ENCODE measurements at regions not wholly inside any gene's neighbourhood (a gene's known extent, or its start where the extent isn't known, plus 50 kb on each side); places are given as distances from the start of the nearest gene placed in this dataset.

DNA sequence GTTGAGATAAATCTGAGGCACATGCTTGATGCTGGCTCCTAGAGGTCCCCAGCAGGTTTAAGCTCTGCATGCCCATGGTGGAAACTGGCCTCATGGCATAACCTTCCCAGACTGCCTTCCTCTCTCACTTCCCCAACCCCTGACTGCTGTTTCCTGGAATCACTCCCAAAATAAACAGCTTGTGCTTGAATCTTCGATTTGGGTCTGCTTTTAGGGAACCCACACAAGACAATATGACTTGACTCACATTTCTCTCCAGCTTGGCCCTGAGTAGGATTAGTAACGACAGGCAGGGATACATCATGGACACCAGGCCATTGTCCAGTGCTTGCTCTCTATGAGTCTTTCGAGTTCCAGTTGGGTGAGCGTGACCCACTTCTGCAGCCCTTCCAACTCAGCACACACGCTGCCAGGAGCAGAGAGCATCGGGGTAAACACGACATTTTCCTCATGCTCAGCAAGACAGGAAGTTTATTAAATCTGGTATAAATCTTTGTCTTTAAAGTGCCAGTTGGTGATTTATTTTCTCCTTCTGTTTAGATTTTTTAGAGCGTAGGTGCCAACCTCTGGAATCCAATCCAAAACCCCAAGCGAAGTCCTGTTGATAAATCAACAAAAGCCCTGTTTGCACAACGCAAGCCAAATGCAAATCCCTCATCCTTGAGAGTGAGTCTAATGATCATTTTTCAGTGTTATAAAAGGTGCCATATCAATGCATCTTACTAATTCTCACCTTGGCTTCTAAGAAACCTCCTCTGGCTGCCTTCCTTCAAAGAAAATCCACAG, 135.0 kb downstream of the FOXA2 start:
- Mint-ChIP-seq H3K4me3 (no peak overlapping the region), H3K9me3 (no peaks in the 10 kb centered on the region), H3K4me1 (no peaks in the 10 kb centered on the region), H3K36me3 (ENCODE audit: low read depth) (no peaks in the 10 kb centered on the region), H3K27me3 (ENCODE audit: low read depth) (peaks cover 98% of the 10 kb centered on the region), H3K27ac (ENCODE audit: unreplicated experiment) (no peak overlapping the region)
- TF ChIP-seq, protein P1, sequence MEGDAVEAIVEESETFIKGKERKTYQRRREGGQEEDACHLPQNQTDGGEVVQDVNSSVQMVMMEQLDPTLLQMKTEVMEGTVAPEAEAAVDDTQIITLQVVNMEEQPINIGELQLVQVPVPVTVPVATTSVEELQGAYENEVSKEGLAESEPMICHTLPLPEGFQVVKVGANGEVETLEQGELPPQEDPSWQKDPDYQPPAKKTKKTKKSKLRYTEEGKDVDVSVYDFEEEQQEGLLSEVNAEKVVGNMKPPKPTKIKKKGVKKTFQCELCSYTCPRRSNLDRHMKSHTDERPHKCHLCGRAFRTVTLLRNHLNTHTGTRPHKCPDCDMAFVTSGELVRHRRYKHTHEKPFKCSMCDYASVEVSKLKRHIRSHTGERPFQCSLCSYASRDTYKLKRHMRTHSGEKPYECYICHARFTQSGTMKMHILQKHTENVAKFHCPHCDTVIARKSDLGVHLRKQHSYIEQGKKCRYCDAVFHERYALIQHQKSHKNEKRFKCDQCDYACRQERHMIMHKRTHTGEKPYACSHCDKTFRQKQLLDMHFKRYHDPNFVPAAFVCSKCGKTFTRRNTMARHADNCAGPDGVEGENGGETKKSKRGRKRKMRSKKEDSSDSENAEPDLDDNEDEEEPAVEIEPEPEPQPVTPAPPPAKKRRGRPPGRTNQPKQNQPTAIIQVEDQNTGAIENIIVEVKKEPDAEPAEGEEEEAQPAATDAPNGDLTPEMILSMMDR (conservative IDR thresholded peaks at IDR 0.05), result no peak
- DNase-seq (ENCODE audit: low read depth, low spot score), result no peak

DNA sequence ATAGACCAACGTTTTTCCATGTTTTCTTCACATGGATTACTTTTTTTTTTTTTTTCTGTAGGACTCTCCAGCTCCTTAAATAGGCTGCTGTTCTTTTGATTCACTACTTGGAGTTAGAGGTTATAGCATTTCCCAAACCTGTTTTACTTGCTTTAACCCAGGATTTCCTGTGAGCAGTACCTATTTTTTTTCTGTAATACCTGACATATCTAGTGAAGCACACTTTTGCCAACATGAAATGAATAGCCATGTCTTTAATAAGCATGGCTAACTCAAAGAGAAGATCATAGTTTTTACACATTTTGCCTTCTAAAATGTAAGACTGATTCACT, 137.0 kb downstream of the FOXA2 start:
- no peaks in the 10 kb centered on the region for H3K4me1 Mint-ChIP-seq
- H3K36me3 Mint-ChIP-seq (ENCODE audit: low read depth), result no peaks in the 10 kb centered on the region
- no peak overlapping the region for H3K27ac Mint-ChIP-seq (ENCODE audit: unreplicated experiment)
- H3K27me3 Mint-ChIP-seq (ENCODE audit: low read depth), result peaks cover 94% of the 10 kb centered on the region
- H3K4me3 Mint-ChIP-seq, result no peak overlapping the region
- no peaks in the 10 kb centered on the region for H3K9me3 Mint-ChIP-seq
- no peak for DNase-seq (ENCODE audit: low read depth, low spot score)
- TF ChIP-seq, protein P1 (conservative IDR thresholded peaks at IDR 0.05), result no peak

DNA sequence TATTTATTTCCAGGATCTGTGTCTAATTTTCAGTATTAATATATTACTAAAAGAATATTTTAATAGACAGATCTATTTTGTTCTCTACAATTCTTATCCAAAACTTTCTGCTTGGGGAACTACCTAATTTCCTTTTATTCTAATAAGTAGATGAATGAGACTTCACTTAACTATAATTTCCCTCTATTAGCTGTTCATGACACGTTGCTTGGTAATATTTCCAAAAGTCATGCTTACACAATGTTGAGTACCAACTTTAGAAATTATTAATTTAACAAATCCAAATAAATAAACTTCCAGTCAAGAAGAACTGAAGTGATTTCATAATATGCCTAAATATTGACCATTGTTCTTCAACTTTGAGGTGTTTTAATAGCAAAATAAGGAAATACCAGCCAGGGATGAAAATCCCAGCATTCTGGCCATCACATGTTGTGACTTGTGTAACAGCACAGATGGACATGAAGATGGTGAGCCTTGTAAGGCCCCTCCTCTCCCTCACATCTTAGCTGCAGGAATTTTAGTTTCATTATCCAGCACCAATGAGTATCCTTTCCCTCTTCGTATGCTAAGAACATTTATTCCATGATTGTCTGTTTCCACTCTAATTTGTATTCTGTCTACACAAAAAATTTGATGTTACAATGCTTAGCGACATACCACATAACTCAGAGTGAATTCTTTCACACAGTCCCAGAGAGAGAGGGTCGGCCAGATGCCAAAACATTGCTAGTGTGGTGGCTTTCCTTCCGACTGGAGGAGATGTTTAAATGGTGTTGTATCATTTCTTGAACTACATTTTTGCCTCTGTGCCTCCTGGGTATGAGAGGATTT, 137.5 kb downstream of the FOXA2 start:
- H3K36me3 Mint-ChIP-seq (ENCODE audit: low read depth), result no peaks in the 10 kb centered on the region
- H3K4me3 Mint-ChIP-seq, result no peak overlapping the region

DNA sequence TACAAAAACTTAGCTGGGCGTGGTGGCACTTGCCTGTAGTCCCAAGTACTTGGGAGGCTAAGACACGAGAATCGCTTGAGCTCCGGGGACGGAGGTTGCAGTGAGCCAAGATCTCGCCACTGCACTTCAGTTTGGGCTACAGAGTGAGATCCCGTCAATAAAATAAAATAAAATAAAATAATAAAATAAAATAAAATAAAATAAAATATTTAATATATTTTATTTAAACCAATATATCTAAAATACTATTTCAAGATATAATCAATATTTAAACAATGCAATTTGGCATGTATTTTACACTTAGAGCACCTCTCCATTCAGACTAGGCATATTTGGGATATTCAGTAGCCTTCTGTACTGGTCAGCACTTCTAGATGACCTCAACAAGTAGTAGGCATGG, 142.1 kb downstream of the FOXA2 start:
- Mint-ChIP-seq H3K36me3 (ENCODE audit: low read depth) (no peaks in the 10 kb centered on the region), H3K4me1 (no peaks in the 10 kb centered on the region), H3K4me3 (no peak overlapping the region), H3K27ac (ENCODE audit: unreplicated experiment) (no peak overlapping the region), H3K9me3 (no peaks in the 10 kb centered on the region), H3K27me3 (ENCODE audit: low read depth) (peaks cover 88% of the 10 kb centered on the region)
- TF ChIP-seq, protein P1 (conservative IDR thresholded peaks at IDR 0.05), result no peak
- no peak for DNase-seq (ENCODE audit: low read depth, low spot score)

More for the DNA sequence above, 137.5 kb downstream of the FOXA2 start:
- no peaks in the 10 kb centered on the region for H3K9me3 Mint-ChIP-seq
- no peak for DNase-seq (ENCODE audit: low read depth, low spot score)
- H3K27me3 Mint-ChIP-seq (ENCODE audit: low read depth), result peaks cover 93% of the 10 kb centered on the region
- no peak overlapping the region for H3K27ac Mint-ChIP-seq (ENCODE audit: unreplicated experiment)
- H3K4me1 Mint-ChIP-seq, result no peaks in the 10 kb centered on the region
- TF ChIP-seq, protein P1 (conservative IDR thresholded peaks at IDR 0.05), result no peak

DNA sequence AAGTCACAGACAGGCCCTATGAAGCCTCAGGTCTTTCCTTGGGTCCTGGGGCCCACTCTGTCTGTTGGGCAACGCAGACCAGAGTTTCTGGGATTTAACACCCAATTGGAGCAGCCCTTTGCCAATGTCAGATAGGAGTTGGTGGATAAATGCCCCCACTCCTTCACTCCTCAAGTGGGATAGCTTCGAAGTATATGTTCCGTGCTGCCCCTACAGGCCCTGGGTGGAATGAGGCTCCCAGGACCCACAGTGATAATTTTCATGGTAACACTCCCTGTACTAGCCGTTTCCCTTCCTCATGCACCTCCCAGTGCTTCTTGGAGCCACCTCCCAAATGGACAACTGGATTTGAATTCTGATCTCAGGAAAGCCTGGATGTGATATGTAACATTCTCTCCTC, 145.4 kb downstream of the FOXA2 start:
- H3K4me1 Mint-ChIP-seq, result no peaks in the 10 kb centered on the region
- TF ChIP-seq, protein P1 (conservative IDR thresholded peaks at IDR 0.05), result peak; percentile 41
- no peak for DNase-seq (ENCODE audit: low read depth, low spot score)
- no peaks in the 10 kb centered on the region for H3K9me3 Mint-ChIP-seq
- H3K4me3 Mint-ChIP-seq, result no peak overlapping the region
- peaks cover 86% of the 10 kb centered on the region for H3K27me3 Mint-ChIP-seq (ENCODE audit: low read depth)
- no peak overlapping the region for H3K27ac Mint-ChIP-seq (ENCODE audit: unreplicated experiment)
- no peaks in the 10 kb centered on the region for H3K36me3 Mint-ChIP-seq (ENCODE audit: low read depth)

Measured in neural crest cell (in vitro differentiated cells).